Neural crest cell (in vitro differentiated cells): ENCODE measurements at regions not wholly inside any gene's neighbourhood (a gene's known extent, or its start where the extent isn't known, plus 50 kb on each side); places are given as distances from the start of the nearest gene placed in this dataset.
"Not testable (repeated sequence)": the region's sequence is repeated elsewhere in the genome, so short reads cannot be mapped to it uniquely, and the experiment has no call there.

Source experiments
- DNase-seq: peaks from one replicate; pipeline ENCODE4 v3.0.0; 2021; ENCODE audit warnings: low read depth, mixed read lengths, low spot score
- H3K27ac Mint-ChIP-seq: one replicate; pipeline ENCODE4 v1.8.0; 2021; ENCODE audit warnings: mild to moderate bottlenecking, mixed read lengths; ENCODE audit not compliant: unreplicated experiment
- H3K27me3 Mint-ChIP-seq: 2 replicates; pipeline ENCODE4 v1.8.0; 2021; ENCODE audit warnings: low read depth, mild to moderate bottlenecking, mixed read lengths
- H3K36me3 Mint-ChIP-seq: 2 replicates; pipeline ENCODE4 v1.8.0; 2021; ENCODE audit warnings: low read depth, mild to moderate bottlenecking, mixed read lengths
- H3K4me1 Mint-ChIP-seq: 2 replicates; pipeline ENCODE4 v1.8.0; 2021; ENCODE audit warnings: mixed read lengths
- H3K4me3 Mint-ChIP-seq: one replicate; pipeline ENCODE4 v1.8.0; 2021; ENCODE audit warnings: mild to moderate bottlenecking, mixed read lengths
- H3K9me3 Mint-ChIP-seq: 2 replicates; pipeline ENCODE4 v1.8.0; 2021; ENCODE audit warnings: mixed read lengths
- TF ChIP-seq, protein P1 (sequence below): fragments of 200-600 bp; sonication (generic); conservative IDR thresholded peaks from 2 replicates; pipeline ENCODE4 v1.5.0; 2021; ENCODE audit warnings: antibody characterized with exemption, mild to moderate bottlenecking

DNA sequence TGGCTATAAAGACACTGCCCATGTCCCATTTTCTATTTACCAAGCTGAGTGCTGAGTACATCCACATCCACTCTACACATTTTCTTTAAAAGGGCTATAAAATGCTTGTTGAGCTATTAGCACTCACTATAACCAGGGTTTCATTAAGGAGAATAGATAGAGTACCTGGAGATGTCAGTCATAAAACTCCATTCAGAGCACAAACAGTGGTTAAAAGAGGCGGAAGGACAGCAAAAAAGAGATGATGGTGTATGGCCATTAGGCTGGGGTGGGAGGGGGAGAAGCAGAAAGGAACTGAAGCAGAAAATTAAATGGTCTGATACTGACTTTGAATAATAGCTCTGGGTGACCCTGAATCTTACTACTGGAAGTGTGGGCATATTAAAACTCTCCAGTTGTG lies 609.9 kb upstream of the MAP3K7 start:
- Mint-ChIP-seq H3K4me1 (peaks cover 8% of the 10 kb centered on the region), H3K27ac (no peak overlapping the region), H3K4me3 (no peak overlapping the region), H3K36me3 (no peaks in the 10 kb centered on the region), H3K9me3 (no peaks in the 10 kb centered on the region), H3K27me3 (no peaks in the 10 kb centered on the region)
- TF ChIP-seq, protein P1, sequence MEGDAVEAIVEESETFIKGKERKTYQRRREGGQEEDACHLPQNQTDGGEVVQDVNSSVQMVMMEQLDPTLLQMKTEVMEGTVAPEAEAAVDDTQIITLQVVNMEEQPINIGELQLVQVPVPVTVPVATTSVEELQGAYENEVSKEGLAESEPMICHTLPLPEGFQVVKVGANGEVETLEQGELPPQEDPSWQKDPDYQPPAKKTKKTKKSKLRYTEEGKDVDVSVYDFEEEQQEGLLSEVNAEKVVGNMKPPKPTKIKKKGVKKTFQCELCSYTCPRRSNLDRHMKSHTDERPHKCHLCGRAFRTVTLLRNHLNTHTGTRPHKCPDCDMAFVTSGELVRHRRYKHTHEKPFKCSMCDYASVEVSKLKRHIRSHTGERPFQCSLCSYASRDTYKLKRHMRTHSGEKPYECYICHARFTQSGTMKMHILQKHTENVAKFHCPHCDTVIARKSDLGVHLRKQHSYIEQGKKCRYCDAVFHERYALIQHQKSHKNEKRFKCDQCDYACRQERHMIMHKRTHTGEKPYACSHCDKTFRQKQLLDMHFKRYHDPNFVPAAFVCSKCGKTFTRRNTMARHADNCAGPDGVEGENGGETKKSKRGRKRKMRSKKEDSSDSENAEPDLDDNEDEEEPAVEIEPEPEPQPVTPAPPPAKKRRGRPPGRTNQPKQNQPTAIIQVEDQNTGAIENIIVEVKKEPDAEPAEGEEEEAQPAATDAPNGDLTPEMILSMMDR = no peak
- DNase-seq = no peak

DNA sequence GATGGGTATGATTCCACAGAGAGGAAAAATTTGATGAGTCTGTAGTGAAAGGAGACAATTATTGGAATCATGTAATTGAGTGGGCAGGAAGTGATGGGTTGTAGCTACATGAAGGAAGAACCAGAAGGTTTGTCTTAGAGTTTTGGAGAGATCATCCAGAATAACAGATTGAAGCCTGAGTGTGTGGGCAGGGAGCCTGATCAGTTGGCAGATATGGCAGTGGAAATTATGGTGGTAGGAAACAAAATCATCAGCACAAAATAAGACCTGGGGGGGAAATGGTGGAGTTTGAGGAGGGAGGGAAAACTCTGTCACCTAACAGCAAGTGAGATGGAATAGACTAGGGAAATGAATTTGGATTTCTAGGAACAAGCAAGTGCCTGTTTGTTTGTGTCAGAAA lies 606.6 kb upstream of the MAP3K7 start:
- Mint-ChIP-seq H3K4me3 (no peak overlapping the region), H3K9me3 (peaks cover 9% of the 10 kb centered on the region), H3K4me1 (peaks cover 8% of the 10 kb centered on the region), H3K27me3 (no peaks in the 10 kb centered on the region), H3K36me3 (peaks cover 5% of the 10 kb centered on the region), H3K27ac (no peak overlapping the region)
- no peak for DNase-seq
- TF ChIP-seq, protein P1 = no peak

DNA sequence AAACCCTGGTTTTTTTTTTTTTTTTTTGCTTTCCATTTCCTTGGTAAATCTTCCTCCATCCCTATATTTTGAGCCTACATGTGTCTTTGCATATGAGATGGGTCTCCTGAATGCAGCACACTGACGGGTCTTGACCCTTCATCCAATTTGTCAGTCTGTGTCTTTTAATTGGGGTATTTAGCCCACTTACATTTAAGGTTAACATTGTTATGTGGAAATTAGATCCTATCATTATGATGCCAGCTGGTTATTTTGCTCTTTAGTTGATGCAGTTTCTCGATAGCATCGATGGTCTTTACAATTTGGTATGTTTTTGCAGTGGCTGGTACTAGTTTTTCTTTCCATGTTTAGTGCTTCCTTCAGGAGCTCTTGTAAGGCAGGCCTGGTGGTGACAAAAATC lies 603.2 kb upstream of the MAP3K7 start:
- H3K27me3 Mint-ChIP-seq, H3K4me3 Mint-ChIP-seq: not testable (repeated sequence)
- H3K9me3 Mint-ChIP-seq = peaks cover 20% of the 10 kb centered on the region

DNA sequence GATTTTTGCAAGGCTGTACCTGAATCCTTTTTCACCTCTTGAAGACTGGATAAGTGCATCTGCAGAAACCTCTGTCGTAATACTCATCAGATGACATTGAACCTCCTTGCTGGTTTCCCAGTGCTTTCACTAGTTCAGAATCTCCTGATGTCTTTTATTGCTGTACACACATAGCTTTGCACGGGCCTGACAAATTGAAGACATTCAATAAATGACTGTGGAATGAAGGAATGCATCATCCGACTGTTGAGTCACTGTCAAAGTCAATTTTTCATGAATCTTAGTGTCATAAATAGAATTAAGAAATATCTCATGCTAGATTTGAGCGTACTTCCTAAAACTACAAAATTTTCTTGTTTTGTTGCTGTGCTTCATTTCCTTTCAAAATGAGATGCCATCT lies 598.2 kb upstream of the MAP3K7 start:
- Mint-ChIP-seq H3K9me3 (peaks cover 18% of the 10 kb centered on the region), H3K27me3 (no peaks in the 10 kb centered on the region), H3K4me3 (no peak overlapping the region), H3K36me3 (peaks cover 3% of the 10 kb centered on the region), H3K4me1 (no peaks in the 10 kb centered on the region), H3K27ac (no peak overlapping the region)
- TF ChIP-seq, protein P1 = no peak
- no peak for DNase-seq

More for the DNA sequence above, 603.2 kb upstream of the MAP3K7 start:
- not testable (repeated sequence) for H3K27ac Mint-ChIP-seq, DNase-seq, H3K36me3 Mint-ChIP-seq, H3K4me1 Mint-ChIP-seq

DNA sequence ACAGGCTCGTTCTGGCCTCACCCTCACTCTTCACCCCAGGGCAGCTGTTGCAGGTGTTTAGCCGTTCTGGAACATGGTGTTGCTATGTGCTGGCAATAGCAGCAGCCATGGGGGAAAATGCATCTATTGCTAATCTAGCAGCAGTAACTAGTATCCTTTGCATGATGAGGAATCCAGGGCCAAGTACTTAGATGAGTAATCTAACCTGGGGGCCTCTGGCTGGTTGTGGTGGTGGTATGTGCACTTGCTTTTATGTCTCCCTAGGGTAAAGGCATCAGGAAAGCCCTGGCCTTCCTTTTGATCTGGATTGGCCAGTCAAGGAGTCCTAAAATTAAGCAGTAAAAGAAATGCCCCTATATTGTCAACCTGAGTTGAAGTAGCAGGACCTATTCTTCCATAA lies 594.5 kb upstream of the MAP3K7 start:
- no peaks in the 10 kb centered on the region for H3K4me1 Mint-ChIP-seq
- no peak overlapping the region for H3K27ac Mint-ChIP-seq
- no peak overlapping the region for H3K4me3 Mint-ChIP-seq
- peaks cover 5% of the 10 kb centered on the region for H3K9me3 Mint-ChIP-seq
- H3K27me3 Mint-ChIP-seq = no peaks in the 10 kb centered on the region
- TF ChIP-seq, protein P1 = no peak
- no peaks in the 10 kb centered on the region for H3K36me3 Mint-ChIP-seq
- no peak for DNase-seq

DNA sequence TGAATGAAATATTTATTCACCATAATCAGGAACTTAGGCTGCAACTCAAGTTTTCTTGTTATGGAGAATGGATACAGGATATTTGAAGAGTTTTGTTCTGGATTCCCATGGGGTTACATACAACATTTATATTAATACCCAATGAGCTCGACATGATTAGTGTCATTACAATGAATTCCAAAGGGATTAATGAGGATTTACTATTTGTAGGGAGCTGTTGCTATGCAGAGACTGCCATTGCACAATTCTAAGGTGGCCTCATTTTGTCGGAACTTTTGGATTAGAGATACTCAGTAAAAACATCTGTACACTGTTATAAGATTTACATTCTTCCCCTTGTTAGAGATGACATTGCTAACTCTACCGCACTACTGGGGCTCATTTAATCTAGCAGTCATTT lies 586.8 kb upstream of the MAP3K7 start:
- Mint-ChIP-seq H3K36me3 (no peaks in the 10 kb centered on the region), H3K4me1 (peaks cover 23% of the 10 kb centered on the region), H3K9me3 (no peaks in the 10 kb centered on the region), H3K27me3 (no peaks in the 10 kb centered on the region), H3K27ac (no peak overlapping the region), H3K4me3 (no peak overlapping the region)
- TF ChIP-seq, protein P1 = no peak
- no peak for DNase-seq
